A549 (cell line): ENCODE measurements at regions not wholly inside any gene's neighbourhood (a gene's known extent, or its start where the extent isn't known, plus 50 kb on each side); places are given as distances from the start of the nearest gene placed in this dataset.

Experiments used
- ATAC-seq, 2 experiments: fragments of 200-7000 bp in 1 of 2; fragments of >200 bp in 1 of 2; cut with Nextera tagmentation in 1 of 2; cut with Tn5 transposase in 1 of 2; 3 replicates each; pipeline versions ENCODE4 v1.8.0 to v1.9.1; 2018 to 2020; ENCODE audit warnings: mild to moderate bottlenecking in 1 of 2, moderate library complexity in 1 of 2
- CTCF ChIA-PET: fragments of 300-600 bp; sonication (Branson Sonifier 250); formaldehyde crosslinking; extraction: SDS; loops from one replicate; lab custom pipeline; 2021; ENCODE audit warnings: antibody characterized with exemption, inconsistent platforms; lab: Yijun Ruan, JAX
- POLR2A ChIA-PET: fragments of 350-600 bp; formaldehyde crosslinking; extraction: SDS; loops from one replicate; lab custom pipeline; 2021; ENCODE audit warnings: antibody characterized with exemption, inconsistent platforms; lab: Yijun Ruan, JAX
- DNase-seq, 2 experiments: peaks; one replicate each; pipeline versions ENCODE4 v3.0.0 to v3.0.0-alpha.2; 2011 to 2016; ENCODE audit warnings: low read depth in 1 of 2, low spot score in 1 of 2
- FAIRE-seq: peaks from 2 replicates; lab custom pipeline; 2011; peaks lifted over from hg19 to GRCh38; lab: Jason Lieb, UNC
- H3K27ac ChIP-seq, 2 experiments: fragments of >200 bp; sonication (Bioruptor Twin); formaldehyde crosslinking; 3 replicates each; pipeline ENCODE4 v1.5.1; 2016 to 2017
- H3K4me1 ChIP-seq: fragments of >200 bp; sonication (Bioruptor Twin); formaldehyde crosslinking; 3 replicates; pipeline ENCODE4 v1.6.1; 2016
- H3K4me2 ChIP-seq: fragments of >200 bp; sonication (Bioruptor Twin); formaldehyde crosslinking; 3 replicates; pipeline ENCODE4 v1.6.1; 2016
- H3K4me3 ChIP-seq: fragments of >200 bp; sonication (Bioruptor Twin); formaldehyde crosslinking; 3 replicates; pipeline ENCODE4 v1.5.1; 2016
- H3K9me3 ChIP-seq: fragments of >200 bp; sonication (Bioruptor Twin); formaldehyde crosslinking; 3 replicates; pipeline ENCODE4 v1.6.1; 2016
- BCL3 ChIP-seq: fragments of >200 bp; sonication (Bioruptor Twin); formaldehyde crosslinking; IDR thresholded peaks from 3 replicates; pipeline ENCODE4 v1.6.1; 2016
- CBX2 ChIP-seq: fragments of 200-600 bp; sonication (generic); IDR thresholded peaks from 2 replicates; pipeline ENCODE4 v1.6.1; 2016; ENCODE audit warnings: low read depth, mild to moderate bottlenecking, borderline replicate concordance
- CBX8 ChIP-seq: fragments of 200-600 bp; sonication (generic); IDR thresholded peaks from 2 replicates; pipeline ENCODE4 v1.6.1; 2016
- CHD4 ChIP-seq: fragments of 200-600 bp; sonication (generic); IDR thresholded peaks from 2 replicates; pipeline ENCODE4 v1.6.1; 2016; ENCODE audit warnings: antibody characterized with exemption, mild to moderate bottlenecking, borderline replicate concordance
- CTCF ChIP-seq: fragments of >200 bp; sonication (Bioruptor Twin); formaldehyde crosslinking; IDR thresholded peaks from 3 replicates; pipeline ENCODE4 v1.5.1; 2016
- ELK1 ChIP-seq: fragments of 150-350 bp; IDR thresholded peaks from 2 replicates; pipeline ENCODE4 v1.6.1; 2014; ENCODE audit warnings: low read depth, mild to moderate bottlenecking, low read length
- EP300 ChIP-seq, 2 experiments: fragments of >200 bp; sonication (Bioruptor Twin); formaldehyde crosslinking; IDR thresholded peaks; 2 replicates in 1 of 2; 3 replicates in 1 of 2; pipeline ENCODE4 v1.6.1; 2016 to 2017
- ESRRA ChIP-seq: fragments of 150-350 bp; IDR thresholded peaks from 2 replicates; pipeline ENCODE4 v1.6.1; 2014; ENCODE audit warnings: mild to moderate bottlenecking, low read length, borderline replicate concordance
- FOSB ChIP-seq: fragments of 250-450 bp; sonication (Bioruptor Pico); IDR thresholded peaks from 2 replicates; pipeline ENCODE4 v1.5.0; 2020; ENCODE audit warnings: mild to moderate bottlenecking, moderate library complexity
- FOXS1 ChIP-seq: fragments of 250-450 bp; sonication (Bioruptor Pico); IDR thresholded peaks from 2 replicates; pipeline ENCODE4 v1.5.0; 2020; ENCODE audit warnings: mild to moderate bottlenecking, moderate library complexity
- HMGXB4 ChIP-seq: fragments of 250-450 bp; sonication (Bioruptor Pico); IDR thresholded peaks from 2 replicates; pipeline ENCODE4 v1.5.0; 2021; ENCODE audit warnings: mild to moderate bottlenecking, moderate library complexity, borderline replicate concordance
- HOXB13 ChIP-seq: fragments of 250-450 bp; sonication (Bioruptor Pico); IDR thresholded peaks from 2 replicates; pipeline ENCODE4 v1.5.0; 2020; ENCODE audit warnings: low read depth, mild to moderate bottlenecking, moderate library complexity
- JUN ChIP-seq, 2 experiments: fragments of >200 bp; sonication (Bioruptor Twin); formaldehyde crosslinking; IDR thresholded peaks; 2 replicates in 1 of 2; 3 replicates in 1 of 2; pipeline ENCODE4 v1.6.1; 2016 to 2017
- KDM5A ChIP-seq: fragments of 200-600 bp; sonication (generic); IDR thresholded peaks from 2 replicates; pipeline ENCODE4 v1.6.1; 2016; ENCODE audit warnings: antibody characterized with exemption, mild to moderate bottlenecking
- MAX ChIP-seq: IDR thresholded peaks from 2 replicates; pipeline ENCODE4 v1.6.1; 2012
- NFE2L2 ChIP-seq: fragments of 150-350 bp; conservative IDR thresholded peaks from 2 replicates; pipeline ENCODE4 v1.6.1; 2014; ENCODE audit warnings: low read length
- NPAS2 ChIP-seq: fragments of 250-450 bp; sonication (Bioruptor Pico); IDR thresholded peaks from 2 replicates; pipeline ENCODE4 v1.8.0; 2022; ENCODE audit warnings: mild to moderate bottlenecking, moderate library complexity, borderline replicate concordance
- POLR2A ChIP-seq: IDR thresholded peaks from 2 replicates; pipeline ENCODE4 v1.6.1; 2012; ENCODE audit warnings: mild to moderate bottlenecking, low read length
- POLR2AphosphoS2 ChIP-seq: conservative IDR thresholded peaks from 2 replicates; pipeline ENCODE4 v1.6.1; 2012; ENCODE audit warnings: low read length, improper control_type of control experiment, inconsistent platforms
- REST ChIP-seq: fragments of 200-600 bp; sonication (generic); IDR thresholded peaks from 2 replicates; pipeline ENCODE4 v1.6.1; 2016; ENCODE audit warnings: antibody characterized with exemption, mild to moderate bottlenecking, moderate library complexity
- RNF2 ChIP-seq: fragments of 200-600 bp; sonication (generic); IDR thresholded peaks from 2 replicates; pipeline ENCODE4 v1.6.1; 2016; ENCODE audit warnings: low read depth, mild to moderate bottlenecking, antibody characterized with exemption, moderate library complexity, borderline replicate concordance
- SMC3 ChIP-seq: fragments of >200 bp; sonication (Bioruptor Twin); formaldehyde crosslinking; IDR thresholded peaks from 3 replicates; pipeline ENCODE4 v1.6.1; 2018; ENCODE audit warnings: inconsistent platforms
- USF2 ChIP-seq: fragments of 450-650 bp; IDR thresholded peaks from 2 replicates; pipeline ENCODE4 v1.6.1; 2014; ENCODE audit warnings: antibody characterized with exemption
- ZC3H11A ChIP-seq: fragments of 450-650 bp; IDR thresholded peaks from 2 replicates; pipeline ENCODE4 v1.6.1; 2014; ENCODE audit warnings: antibody characterized with exemption, mild to moderate bottlenecking
- ZFP36 ChIP-seq: fragments of 450-650 bp; IDR thresholded peaks from 2 replicates; pipeline ENCODE4 v1.6.1; 2014; ENCODE audit warnings: borderline replicate concordance; ENCODE audit not compliant: partially characterized antibody
- WGBS: methylation state at CpG from one replicate; pipeline ENCODE4 v1.1.6; 2017; ENCODE audit errors: missing lambda C conversion rate; 5-methylcytosine and 5-hydroxymethylcytosine counted together

- ATAC-seq = no peak
- ChIA-PET POLR2A (no interaction called here), CTCF (interaction anchor here (0.6 kb wide), 1 partner anchor 545 kb away, joined by 5 read pairs; no protein-coding TSS in a partner anchor)
- no peak for FAIRE-seq
- DNase-seq = no peak
- TF ChIP-seq JUN (IDR thresholded peaks at IDR 0.05) = no peak
- no peak for TF ChIP-seq FOXS1 (CRISPR knock-in tag)
- no peak for TF ChIP-seq KDM5A
- TF ChIP-seq ELK1 = no peak
- TF ChIP-seq ESRRA = no peak
- no peak for TF ChIP-seq ZFP36
- no peak for TF ChIP-seq FOSB (CRISPR knock-in tag)
- TF ChIP-seq MAX = no peak
- TF ChIP-seq EP300 (IDR thresholded peaks at IDR 0.05) = no peak
- no peak for TF ChIP-seq POLR2AphosphoS2
- no peak for TF ChIP-seq CHD4
- no peak for TF ChIP-seq POLR2A
- no peak for TF ChIP-seq NFE2L2
- TF ChIP-seq USF2 = no peak
- TF ChIP-seq NPAS2 = no peak
- no peak for TF ChIP-seq SMC3
- no peak for TF ChIP-seq HOXB13
- no peak for TF ChIP-seq HMGXB4 (CRISPR knock-in tag)
- no peak for TF ChIP-seq BCL3
- no peak for TF ChIP-seq CTCF
- Histone ChIP-seq H3K4me1 (no peaks in the 10 kb centered on the region), H3K4me2 (no peak overlapping the region), H3K27ac (no peak overlapping the region), H3K4me3 (no peak overlapping the region), H3K9me3 (no peaks in the 10 kb centered on the region)
- 56% methylated on average over 4 of the region's 4 CpGs for WGBS
Measured at GRCh38 chr3:95407709-95408463, 1345.0 kb downstream of the NSUN3 start.

- Histone ChIP-seq H3K4me2 (no peak overlapping the region), H3K4me3 (no peak overlapping the region), H3K4me1 (no peaks in the 10 kb centered on the region), H3K9me3 (no peaks in the 10 kb centered on the region), H3K27ac (no peak overlapping the region)
- no peak for DNase-seq
- 30% methylated on average over 3 of the region's 3 CpGs for WGBS
- no peak for TF ChIP-seq CBX8
- TF ChIP-seq ZC3H11A = no peak
- no peak for TF ChIP-seq REST
- TF ChIP-seq RNF2 = no peak
- TF ChIP-seq CBX2 = no peak
- no peak for ATAC-seq
- ChIA-PET POLR2A (no interaction called here), CTCF (no interaction called here)
- no peak for FAIRE-seq
Measured at GRCh38 chr3:95408464-95408862, 1345.6 kb downstream of the NSUN3 start.
